DMS114 treated with DMSO at 0.1 percent for 48 hours (cell line): ENCODE measurements at regions not wholly inside any gene's neighbourhood (a gene's known extent, or its start where the extent isn't known, plus 50 kb on each side); places are given as distances from the start of the nearest gene placed in this dataset.

Experiments
- DNase-seq: peaks from one replicate; lab custom pipeline; 2025; ENCODE audit not compliant: unreplicated experiment; lab: John Stamatoyannopoulos, UW

- DNase-seq, result no peak
Measured at GRCh38 chr15:95302809-95303208, 1027.7 kb upstream of the NR2F2 start.

- DNase-seq, result no peak
Measured at GRCh38 chr15:95303713-95304112, 1026.8 kb upstream of the NR2F2 start.

- no peak for DNase-seq
Measured at GRCh38 chr15:95304151-95304946, 1026.2 kb upstream of the NR2F2 start.

- DNase-seq, result no peak
Measured at GRCh38 chr15:95304947-95305400, 1025.5 kb upstream of the NR2F2 start.

- no peak for DNase-seq
Measured at GRCh38 chr15:95307115-95307514, 1023.4 kb upstream of the NR2F2 start.

GRCh38 chr15:95319242-95319641 is 1011.3 kb upstream of the NR2F2 start:
- DNase-seq, result no peak

GRCh38 chr15:95323796-95324195 is 1006.7 kb upstream of the NR2F2 start:
- no peak for DNase-seq

GRCh38 chr15:95324656-95325055 is 1005.8 kb upstream of the NR2F2 start:
- no peak for DNase-seq

- DNase-seq, result peak; percentile 74
Measured at GRCh38 chr15:95325763-95326404, 1004.6 kb upstream of the NR2F2 start.

- DNase-seq, result peak; percentile 53
Measured at GRCh38 chr15:95326431-95327182, 1003.9 kb upstream of the NR2F2 start.

- DNase-seq, result peak; percentile 37
Measured at GRCh38 chr15:95327183-95327525, 1003.3 kb upstream of the NR2F2 start.

GRCh38 chr15:95327661-95328060 is 1002.8 kb upstream of the NR2F2 start:
- peak; percentile 57 for DNase-seq

GRCh38 chr15:95328559-95328958 is 1001.9 kb upstream of the NR2F2 start:
- no peak for DNase-seq

GRCh38 chr15:95329362-95329761 is 1001.1 kb upstream of the NR2F2 start:
- DNase-seq, result peak; percentile 85

GRCh38 chr15:95341686-95342085 is 988.8 kb upstream of the NR2F2 start:
- DNase-seq, result no peak

- no peak for DNase-seq
Measured at GRCh38 chr15:95345867-95346266, 984.6 kb upstream of the NR2F2 start.

GRCh38 chr15:95346721-95347475 is 983.6 kb upstream of the NR2F2 start:
- DNase-seq, result no peak

- DNase-seq, result no peak
Measured at GRCh38 chr15:95347837-95348236, 982.7 kb upstream of the NR2F2 start.

- no peak for DNase-seq
Measured at GRCh38 chr15:95350908-95351307, 979.6 kb upstream of the NR2F2 start.

- DNase-seq, result no peak
Measured at GRCh38 chr15:95352631-95353187, 977.8 kb upstream of the NR2F2 start.

- no peak for DNase-seq
Measured at GRCh38 chr15:95353512-95353911, 977.0 kb upstream of the NR2F2 start.
